ENCODE measurements at regions not wholly inside any gene's neighbourhood (a gene's known extent, or its start where the extent isn't known, plus 50 kb on each side); places are given as distances from the start of the nearest gene placed in this dataset.

DNA sequence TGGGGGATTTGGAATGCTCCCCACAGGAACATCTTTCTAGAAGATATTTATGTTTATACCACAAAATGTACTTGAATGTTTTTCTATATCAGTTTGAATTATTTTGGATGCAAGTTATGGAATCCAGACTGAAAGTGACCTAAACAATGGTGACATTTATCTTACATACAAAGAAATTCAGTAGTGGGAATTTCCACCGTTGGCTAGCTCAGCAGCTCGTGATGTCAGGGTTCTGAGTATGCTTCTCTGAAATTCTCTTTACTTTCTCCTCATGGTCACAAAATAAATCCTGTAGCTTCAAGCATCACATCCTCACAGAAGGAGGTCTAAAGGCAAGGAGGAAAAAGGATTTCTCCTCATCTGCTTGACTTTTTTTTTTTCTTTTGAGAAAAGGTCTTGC lies 105.3 kb downstream of the AKAIN1 start:
- TF ChIP-seq, protein P1, sequence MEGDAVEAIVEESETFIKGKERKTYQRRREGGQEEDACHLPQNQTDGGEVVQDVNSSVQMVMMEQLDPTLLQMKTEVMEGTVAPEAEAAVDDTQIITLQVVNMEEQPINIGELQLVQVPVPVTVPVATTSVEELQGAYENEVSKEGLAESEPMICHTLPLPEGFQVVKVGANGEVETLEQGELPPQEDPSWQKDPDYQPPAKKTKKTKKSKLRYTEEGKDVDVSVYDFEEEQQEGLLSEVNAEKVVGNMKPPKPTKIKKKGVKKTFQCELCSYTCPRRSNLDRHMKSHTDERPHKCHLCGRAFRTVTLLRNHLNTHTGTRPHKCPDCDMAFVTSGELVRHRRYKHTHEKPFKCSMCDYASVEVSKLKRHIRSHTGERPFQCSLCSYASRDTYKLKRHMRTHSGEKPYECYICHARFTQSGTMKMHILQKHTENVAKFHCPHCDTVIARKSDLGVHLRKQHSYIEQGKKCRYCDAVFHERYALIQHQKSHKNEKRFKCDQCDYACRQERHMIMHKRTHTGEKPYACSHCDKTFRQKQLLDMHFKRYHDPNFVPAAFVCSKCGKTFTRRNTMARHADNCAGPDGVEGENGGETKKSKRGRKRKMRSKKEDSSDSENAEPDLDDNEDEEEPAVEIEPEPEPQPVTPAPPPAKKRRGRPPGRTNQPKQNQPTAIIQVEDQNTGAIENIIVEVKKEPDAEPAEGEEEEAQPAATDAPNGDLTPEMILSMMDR (IDR thresholded peaks at IDR 0.05; ENCODE audit: insufficient read depth, low read depth, low read length, missing control alignments): no peak
- DNase-seq (ENCODE audit: low read depth): no peak
- H3K4me3 ChIP-seq (ENCODE audit: low read depth, low read length): no peak overlapping the region

DNA sequence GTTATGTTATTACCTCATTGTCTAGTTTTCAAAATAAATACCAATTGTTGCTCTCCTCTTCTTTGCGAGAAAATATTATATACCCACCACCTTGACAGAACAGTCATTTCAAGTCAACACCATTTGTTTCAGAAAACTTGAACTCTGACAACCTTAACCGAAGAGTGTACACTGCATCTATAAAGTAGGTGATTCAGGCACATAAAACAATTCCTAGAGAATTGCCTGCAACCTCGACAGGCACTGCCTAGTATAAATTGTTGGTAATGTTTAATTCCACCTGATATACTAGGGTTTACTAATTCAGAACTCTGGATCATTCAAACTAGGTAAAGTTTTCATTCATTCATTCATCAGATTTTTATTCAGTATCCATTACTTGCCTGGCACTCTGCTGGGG lies 121.8 kb downstream of the AKAIN1 start:
- TF ChIP-seq, protein P1 (IDR thresholded peaks at IDR 0.05; ENCODE audit: insufficient read depth, low read depth, low read length, missing control alignments): no peak
- H3K4me3 ChIP-seq (ENCODE audit: low read depth, low read length): no peak overlapping the region
- DNase-seq (ENCODE audit: low read depth): no peak

DNA sequence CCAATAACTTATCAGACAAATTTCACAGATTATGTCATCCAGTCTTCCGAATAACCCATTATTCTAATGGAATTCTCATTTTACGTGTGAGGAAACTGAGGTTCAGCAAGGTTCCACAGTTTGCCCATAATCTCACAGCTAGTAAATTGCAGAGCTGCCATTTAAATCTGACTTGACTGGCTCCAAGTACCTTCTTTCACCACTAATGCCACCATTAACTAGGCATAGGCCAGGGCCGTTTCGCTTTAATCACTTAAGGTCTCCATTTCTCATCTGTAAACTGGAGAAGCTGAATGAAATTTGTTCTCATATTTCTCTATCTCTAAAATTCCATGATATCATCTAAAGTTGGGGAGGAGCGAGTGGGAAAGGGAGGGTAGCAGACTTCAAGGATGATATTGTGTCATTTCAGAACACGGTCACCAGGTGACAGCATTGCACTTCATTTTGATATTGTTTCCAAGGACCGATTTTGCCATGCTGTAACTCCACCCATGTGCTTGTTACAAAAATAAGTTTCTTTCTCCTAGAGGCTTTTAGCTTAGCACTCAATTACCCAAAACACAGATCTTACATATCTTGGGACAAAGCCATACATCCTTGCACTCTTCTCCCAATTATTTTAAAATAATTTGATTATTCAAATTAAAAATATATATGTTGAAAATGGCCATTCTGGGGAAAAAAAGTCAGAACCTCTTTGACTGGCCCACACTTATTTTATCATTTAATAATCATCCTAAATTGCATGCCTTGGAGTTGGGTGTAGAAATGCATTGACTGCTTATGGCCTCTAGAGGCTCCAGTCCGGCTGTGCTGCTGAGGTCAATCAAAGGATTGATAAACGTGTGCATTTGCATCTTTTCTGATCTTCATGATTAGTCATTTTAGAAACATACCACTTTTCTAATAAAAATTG lies 123.8 kb downstream of the AKAIN1 start:
- TF ChIP-seq, protein P1 (IDR thresholded peaks at IDR 0.05; ENCODE audit: insufficient read depth, low read depth, low read length, missing control alignments): peak; percentile 66
- no peak overlapping the region for H3K4me3 ChIP-seq (ENCODE audit: low read depth, low read length)
- DNase-seq (ENCODE audit: low read depth): peak; percentile 44

DNA sequence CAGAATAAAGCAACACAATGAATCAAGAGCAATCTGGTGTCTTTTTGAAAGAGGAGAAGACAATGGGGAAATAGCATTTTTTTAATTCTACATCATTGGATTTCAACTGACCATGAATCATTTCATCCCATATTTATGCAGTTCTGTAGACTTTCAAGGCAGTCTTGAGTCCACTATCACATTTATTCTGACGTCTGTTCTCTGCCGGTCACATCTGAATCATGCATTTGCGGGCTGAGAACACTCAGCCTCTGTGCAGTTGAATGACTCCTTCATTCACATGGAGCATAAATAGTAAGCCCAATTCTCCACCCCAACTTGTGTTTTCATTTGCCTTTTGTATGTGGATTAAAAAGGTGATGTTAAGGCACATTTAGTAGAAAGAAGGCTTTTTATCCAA lies 128.2 kb downstream of the AKAIN1 start:
- DNase-seq (ENCODE audit: low read depth): no peak
- TF ChIP-seq, protein P1 (IDR thresholded peaks at IDR 0.05; ENCODE audit: insufficient read depth, low read depth, low read length, missing control alignments): no peak
- H3K4me3 ChIP-seq (ENCODE audit: low read depth, low read length): no peak overlapping the region

DNA sequence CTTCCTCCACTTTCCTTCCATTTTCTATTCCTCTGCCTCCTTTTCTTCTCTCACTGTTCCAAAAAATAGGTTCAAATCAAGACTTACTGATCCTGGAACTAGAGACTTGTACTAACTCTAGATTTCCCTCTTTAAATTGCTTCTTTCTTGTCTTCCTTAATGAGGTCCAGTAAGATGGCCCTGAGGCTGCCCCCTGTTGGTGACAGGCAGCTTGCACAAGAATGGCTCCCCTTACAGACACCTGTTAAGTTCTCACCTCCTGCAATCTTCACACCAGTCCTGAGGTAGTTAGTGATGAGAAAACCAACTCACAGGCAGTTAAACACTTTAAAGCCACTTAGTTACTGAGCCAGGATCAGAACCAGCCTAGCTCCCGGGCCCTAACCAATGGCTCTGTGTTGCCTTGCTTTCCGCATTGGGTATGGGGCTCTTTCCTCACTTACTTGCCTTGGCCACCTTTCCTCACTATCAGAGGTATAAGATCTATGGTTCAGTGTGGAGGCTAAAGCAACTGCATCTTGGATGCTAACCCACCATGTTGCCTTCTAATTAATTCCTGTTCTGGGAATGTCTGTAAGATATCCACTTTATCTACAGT lies 130.6 kb downstream of the AKAIN1 start:
- peak; percentile 45 for DNase-seq (ENCODE audit: low read depth)
- H3K4me3 ChIP-seq (ENCODE audit: low read depth, low read length): no peak overlapping the region
- TF ChIP-seq, protein P1 (IDR thresholded peaks at IDR 0.05; ENCODE audit: insufficient read depth, low read depth, low read length, missing control alignments): peak; percentile 57

DNA sequence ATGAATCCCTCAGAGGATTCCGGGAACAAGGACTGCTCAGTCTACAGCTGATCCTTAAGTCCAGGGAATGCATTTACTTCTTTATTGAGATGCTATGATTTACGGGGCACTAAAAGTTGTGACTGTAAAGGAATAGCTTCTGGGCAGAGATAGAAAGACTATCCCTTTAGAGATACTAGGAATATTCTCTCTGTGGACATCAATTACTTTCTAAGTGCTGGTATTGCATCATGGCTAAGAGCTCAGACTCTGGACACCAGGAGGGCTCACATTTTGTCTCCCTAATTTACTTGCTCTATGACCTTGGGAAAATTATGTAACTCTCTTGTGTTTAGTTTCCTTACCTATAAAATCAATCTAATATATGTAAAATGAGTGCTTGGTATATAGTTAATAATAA lies 131.4 kb downstream of the AKAIN1 start:
- TF ChIP-seq, protein P1 (IDR thresholded peaks at IDR 0.05; ENCODE audit: insufficient read depth, low read depth, low read length, missing control alignments): no peak
- DNase-seq (ENCODE audit: low read depth): no peak
- H3K4me3 ChIP-seq (ENCODE audit: low read depth, low read length): no peak overlapping the region
